Keratinocyte (primary cell): ENCODE measurements at regions not wholly inside any gene's neighbourhood (a gene's known extent, or its start where the extent isn't known, plus 50 kb on each side); places are given as distances from the start of the nearest gene placed in this dataset.

Experiments used
- EZH2 ChIP-seq: IDR thresholded peaks from one replicate; pipeline ENCODE4 v1.6.1; 2012; ENCODE audit warnings: inconsistent platforms, mild to moderate bottlenecking, low read length, moderate library complexity
- TF ChIP-seq, protein P1 (sequence below), 3 experiments: IDR thresholded peaks in 1 of 3; conservative IDR thresholded peaks in 1 of 3; optimal IDR thresholded peaks in 1 of 3; 2 replicates in 2 of 3; 3 replicates in 1 of 3; pipeline versions ENCODE3 to v1.5.1; 2011; ENCODE audit warnings: low read length in 3 of 3, mild to moderate bottlenecking in 3 of 3, moderate library complexity in 2 of 3, control low read depth in 1 of 3, inconsistent platforms in 1 of 3; ENCODE audit not compliant: insufficient read depth in 2 of 3; ENCODE audit errors: extremely low read depth in 1 of 3

DNA sequence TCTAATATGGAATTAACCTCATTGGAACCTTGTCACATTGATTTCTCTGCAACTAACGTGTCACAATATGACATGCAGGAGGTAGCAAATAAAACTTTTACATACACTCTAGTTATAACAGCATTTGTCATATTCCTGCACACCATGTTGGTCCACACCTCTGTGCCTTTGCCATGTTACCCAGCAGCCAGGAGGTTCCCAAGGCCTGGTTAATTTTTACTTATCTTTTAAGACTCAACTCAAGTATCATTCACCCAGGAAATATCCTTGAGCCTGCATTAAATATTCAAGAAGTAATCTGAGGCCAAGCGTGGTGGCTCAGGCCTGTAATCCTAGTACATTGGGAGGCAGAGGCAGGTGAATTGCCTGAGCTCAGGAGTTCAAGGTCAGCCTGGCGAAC lies 447.2 kb upstream of the NR5A2 start:
- TF ChIP-seq, protein P1, sequence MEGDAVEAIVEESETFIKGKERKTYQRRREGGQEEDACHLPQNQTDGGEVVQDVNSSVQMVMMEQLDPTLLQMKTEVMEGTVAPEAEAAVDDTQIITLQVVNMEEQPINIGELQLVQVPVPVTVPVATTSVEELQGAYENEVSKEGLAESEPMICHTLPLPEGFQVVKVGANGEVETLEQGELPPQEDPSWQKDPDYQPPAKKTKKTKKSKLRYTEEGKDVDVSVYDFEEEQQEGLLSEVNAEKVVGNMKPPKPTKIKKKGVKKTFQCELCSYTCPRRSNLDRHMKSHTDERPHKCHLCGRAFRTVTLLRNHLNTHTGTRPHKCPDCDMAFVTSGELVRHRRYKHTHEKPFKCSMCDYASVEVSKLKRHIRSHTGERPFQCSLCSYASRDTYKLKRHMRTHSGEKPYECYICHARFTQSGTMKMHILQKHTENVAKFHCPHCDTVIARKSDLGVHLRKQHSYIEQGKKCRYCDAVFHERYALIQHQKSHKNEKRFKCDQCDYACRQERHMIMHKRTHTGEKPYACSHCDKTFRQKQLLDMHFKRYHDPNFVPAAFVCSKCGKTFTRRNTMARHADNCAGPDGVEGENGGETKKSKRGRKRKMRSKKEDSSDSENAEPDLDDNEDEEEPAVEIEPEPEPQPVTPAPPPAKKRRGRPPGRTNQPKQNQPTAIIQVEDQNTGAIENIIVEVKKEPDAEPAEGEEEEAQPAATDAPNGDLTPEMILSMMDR (optimal IDR thresholded peaks at IDR 0.05 in 1 of 3, IDR thresholded peaks at IDR 0.05 in 1 of 3, conservative IDR thresholded peaks at IDR 0.05 in 1 of 3; ENCODE audit: extremely low read depth in 1 of 3, insufficient read depth in 2 of 3, low read length in 3 of 3): no peak
- no peak for TF ChIP-seq EZH2
